ENCODE measurements at regions not wholly inside any gene's neighbourhood (a gene's known extent, or its start where the extent isn't known, plus 50 kb on each side); places are given as distances from the start of the nearest gene placed in this dataset.

DNA sequence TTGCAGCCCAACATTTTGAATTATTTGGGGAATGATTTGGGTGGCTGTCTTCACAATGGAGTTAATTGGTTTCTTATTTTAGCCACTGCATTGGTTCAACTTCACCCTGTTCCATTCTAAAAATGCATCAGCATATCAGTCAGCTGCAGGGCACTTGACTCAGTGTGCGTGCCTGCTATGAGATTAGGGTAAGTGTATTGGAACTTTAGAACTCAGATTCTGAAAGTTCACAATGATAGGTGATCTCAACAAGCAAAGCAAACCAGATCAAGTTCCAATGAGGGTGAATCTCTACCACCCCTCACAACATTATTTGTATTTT lies 265.0 kb downstream of the ZPLD1 start:
- Histone ChIP-seq H3K9ac (ENCODE audit: control insufficient read depth, extremely low read depth, insufficient read depth, low read length) (no peak overlapping the region), H3K4me1 (ENCODE audit: control insufficient read depth, extremely low read depth, insufficient read depth, low read length) (no peaks in the 10 kb centered on the region), H3K27me3 (ENCODE audit: control insufficient read depth, extremely low read depth, insufficient read depth, low read length) (no peaks in the 10 kb centered on the region), H2AFZ (ENCODE audit: control insufficient read depth, low read length) (no peak overlapping the region), H3K36me3 (ENCODE audit: control insufficient read depth in 2 of 2, extremely low read depth in 1 of 2, insufficient read depth in 2 of 2, low read length in 2 of 2) (no peaks in the 10 kb centered on the region), H4K20me1 (ENCODE audit: control insufficient read depth, extremely low read depth, insufficient read depth, low read length) (no peaks in the 10 kb centered on the region), H3K79me2 (ENCODE audit: control insufficient read depth, insufficient read depth, low read length) (no peaks in the 10 kb centered on the region), H3K4me3 (ENCODE audit: control insufficient read depth in 2 of 3, extremely low read depth in 1 of 3, insufficient read depth in 2 of 3, low read depth in 1 of 3, low read length in 3 of 3) (no peak overlapping the region), H3K27ac (ENCODE audit: control insufficient read depth, insufficient read depth, low read length) (no peak overlapping the region), H3K4me2 (ENCODE audit: control insufficient read depth, extremely low read depth, insufficient read depth, low read depth, low read length) (no peak overlapping the region), H3K9me3 (ENCODE audit: control insufficient read depth, low read depth, low read length) (no peaks in the 10 kb centered on the region), H3K9me1 (ENCODE audit: control insufficient read depth, extremely low read depth, insufficient read depth, low read length) (no peaks in the 10 kb centered on the region)
- TF ChIP-seq, protein P1, sequence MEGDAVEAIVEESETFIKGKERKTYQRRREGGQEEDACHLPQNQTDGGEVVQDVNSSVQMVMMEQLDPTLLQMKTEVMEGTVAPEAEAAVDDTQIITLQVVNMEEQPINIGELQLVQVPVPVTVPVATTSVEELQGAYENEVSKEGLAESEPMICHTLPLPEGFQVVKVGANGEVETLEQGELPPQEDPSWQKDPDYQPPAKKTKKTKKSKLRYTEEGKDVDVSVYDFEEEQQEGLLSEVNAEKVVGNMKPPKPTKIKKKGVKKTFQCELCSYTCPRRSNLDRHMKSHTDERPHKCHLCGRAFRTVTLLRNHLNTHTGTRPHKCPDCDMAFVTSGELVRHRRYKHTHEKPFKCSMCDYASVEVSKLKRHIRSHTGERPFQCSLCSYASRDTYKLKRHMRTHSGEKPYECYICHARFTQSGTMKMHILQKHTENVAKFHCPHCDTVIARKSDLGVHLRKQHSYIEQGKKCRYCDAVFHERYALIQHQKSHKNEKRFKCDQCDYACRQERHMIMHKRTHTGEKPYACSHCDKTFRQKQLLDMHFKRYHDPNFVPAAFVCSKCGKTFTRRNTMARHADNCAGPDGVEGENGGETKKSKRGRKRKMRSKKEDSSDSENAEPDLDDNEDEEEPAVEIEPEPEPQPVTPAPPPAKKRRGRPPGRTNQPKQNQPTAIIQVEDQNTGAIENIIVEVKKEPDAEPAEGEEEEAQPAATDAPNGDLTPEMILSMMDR (optimal IDR thresholded peaks at IDR 0.05 in 1 of 3, IDR thresholded peaks at IDR 0.05 in 1 of 3, conservative IDR thresholded peaks at IDR 0.05 in 1 of 3; ENCODE audit: extremely low read depth in 1 of 3, insufficient read depth in 2 of 3, low read length in 3 of 3): no peak
- no peak for TF ChIP-seq EZH2 (IDR thresholded peaks at IDR 0.05; ENCODE audit: low read length)
- dilution Hi-C loops (cut with MboI; ENCODE audit: extremely low pct_ligation_motif_present, low sequenced_read_pairs): no loop called here
- no peak for FAIRE-seq
- no peak for DNase-seq (ENCODE audit: low read depth, low spot score)

DNA sequence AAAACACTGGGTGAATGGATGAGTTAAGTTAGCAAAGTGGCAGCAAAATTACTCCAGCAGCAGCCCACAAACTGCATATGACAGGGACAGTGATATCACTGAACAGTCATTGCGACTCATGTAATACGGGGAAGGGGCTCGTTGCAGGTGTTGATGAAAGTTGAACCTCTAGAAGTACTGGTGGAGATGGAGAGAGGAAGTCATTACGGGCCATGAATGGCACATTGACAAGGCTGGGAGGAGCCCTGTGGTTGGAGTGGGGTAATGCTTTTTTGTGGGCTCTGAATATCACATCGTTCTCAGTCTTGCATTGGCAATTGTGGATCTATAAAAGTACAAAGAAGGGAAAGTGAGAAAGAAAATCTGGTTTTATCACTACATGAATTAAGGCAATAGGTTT lies 278.1 kb downstream of the ZPLD1 start:
- no peak overlapping the region for H3K4me3 ChIP-seq (ENCODE audit: control insufficient read depth in 2 of 3, extremely low read depth in 1 of 3, insufficient read depth in 2 of 3, low read depth in 1 of 3, low read length in 3 of 3)
- no peak overlapping the region for H3K9ac ChIP-seq (ENCODE audit: control insufficient read depth, extremely low read depth, insufficient read depth, low read length)
- H3K36me3 ChIP-seq (ENCODE audit: control insufficient read depth in 2 of 2, extremely low read depth in 1 of 2, insufficient read depth in 2 of 2, low read length in 2 of 2): no peaks in the 10 kb centered on the region
- H3K27ac ChIP-seq (ENCODE audit: control insufficient read depth, insufficient read depth, low read length): no peak overlapping the region
- H3K4me2 ChIP-seq (ENCODE audit: control insufficient read depth, extremely low read depth, insufficient read depth, low read depth, low read length): no peak overlapping the region
- FAIRE-seq (no peak), DNase-seq (ENCODE audit: low read depth, low spot score) (no peak)
- H3K9me1 ChIP-seq (ENCODE audit: control insufficient read depth, extremely low read depth, insufficient read depth, low read length): no peaks in the 10 kb centered on the region
- H3K79me2 ChIP-seq (ENCODE audit: control insufficient read depth, insufficient read depth, low read length): no peaks in the 10 kb centered on the region
- dilution Hi-C loops (cut with MboI; ENCODE audit: extremely low pct_ligation_motif_present, low sequenced_read_pairs): no loop called here
- no peaks in the 10 kb centered on the region for H3K9me3 ChIP-seq (ENCODE audit: control insufficient read depth, low read depth, low read length)
- peaks cover 7% of the 10 kb centered on the region for H3K4me1 ChIP-seq (ENCODE audit: control insufficient read depth, extremely low read depth, insufficient read depth, low read length)
- TF ChIP-seq, protein P1 (optimal IDR thresholded peaks at IDR 0.05 in 1 of 3, IDR thresholded peaks at IDR 0.05 in 1 of 3, conservative IDR thresholded peaks at IDR 0.05 in 1 of 3; ENCODE audit: extremely low read depth in 1 of 3, insufficient read depth in 2 of 3, low read length in 3 of 3): no peak
- TF ChIP-seq EZH2 (IDR thresholded peaks at IDR 0.05; ENCODE audit: low read length): no peak
- no peaks in the 10 kb centered on the region for H3K27me3 ChIP-seq (ENCODE audit: control insufficient read depth, extremely low read depth, insufficient read depth, low read length)
- no peak overlapping the region for H2AFZ ChIP-seq (ENCODE audit: control insufficient read depth, low read length)
- H4K20me1 ChIP-seq (ENCODE audit: control insufficient read depth, extremely low read depth, insufficient read depth, low read length): no peaks in the 10 kb centered on the region
